DND-41 (cell line): ENCODE measurements at regions not wholly inside any gene's neighbourhood (a gene's known extent, or its start where the extent isn't known, plus 50 kb on each side); places are given as distances from the start of the nearest gene placed in this dataset.
"Not testable (repeated sequence)": the region's sequence is repeated elsewhere in the genome, so short reads cannot be mapped to it uniquely, and the experiment has no call there.

Source experiments
- ATAC-seq: fragments of 200-7000 bp; cut with Tn5 transposase; 3 replicates; pipeline ENCODE4 v1.9.1; 2021; ENCODE audit warnings: low read depth; ENCODE audit not compliant: insufficient read depth
- DNase-seq: peaks from one replicate; pipeline ENCODE4 v3.0.0-alpha.2; 2020
- H2AFZ ChIP-seq: 2 replicates; pipeline ENCODE4 v1.6.0; 2012; ENCODE audit warnings: low read depth, low read length
- H3K27ac ChIP-seq: 2 replicates; pipeline ENCODE4 v1.5.1; 2012; ENCODE audit warnings: low read length, inconsistent platforms
- H3K27me3 ChIP-seq: fragments of 200-600 bp; sonication (generic); 2 replicates; pipeline ENCODE4 v1.6.0; 2012; ENCODE audit warnings: low read length, mild to moderate bottlenecking, inconsistent platforms; ENCODE audit not compliant: insufficient read depth, poor library complexity
- H3K36me3 ChIP-seq: 2 replicates; pipeline ENCODE4 v1.5.1; 2012; ENCODE audit warnings: low read length, inconsistent platforms; ENCODE audit not compliant: insufficient read depth
- H3K4me1 ChIP-seq: 2 replicates; pipeline ENCODE4 v1.5.1; 2012; ENCODE audit warnings: mild to moderate bottlenecking, low read length; ENCODE audit not compliant: insufficient read depth
- H3K4me2 ChIP-seq: 2 replicates; pipeline ENCODE4 v1.6.0; 2012; ENCODE audit warnings: mild to moderate bottlenecking, moderate library complexity, low read length, inconsistent platforms; ENCODE audit not compliant: insufficient read depth
- H3K4me3 ChIP-seq, 2 experiments: fragments of 200-600 bp in 1 of 2; shearing (Covaris generic) in 1 of 2; 2 replicates each; pipeline ENCODE4 v1.5.1; 2012 to 2016; ENCODE audit warnings: inconsistent platforms in 2 of 2, low read length in 2 of 2, mild to moderate bottlenecking in 2 of 2, low read depth in 1 of 2, moderate library complexity in 1 of 2
- H3K79me2 ChIP-seq: 2 replicates; pipeline ENCODE4 v1.6.0; 2012; ENCODE audit warnings: low read length, inconsistent platforms; ENCODE audit not compliant: insufficient read depth
- H3K9ac ChIP-seq: 2 replicates; pipeline ENCODE4 v1.6.0; 2012; ENCODE audit warnings: low read depth, mild to moderate bottlenecking, inconsistent platforms, low read length, moderate library complexity
- H3K9me3 ChIP-seq: 2 replicates; pipeline ENCODE4 v1.5.1; 2012; ENCODE audit warnings: low read length, moderate library complexity, mild to moderate bottlenecking, inconsistent platforms; ENCODE audit not compliant: insufficient read depth, severe bottlenecking
- H4K20me1 ChIP-seq: 2 replicates; pipeline ENCODE4 v1.6.0; 2012; ENCODE audit warnings: low read length; ENCODE audit not compliant: insufficient read depth
- EZH2 ChIP-seq: IDR thresholded peaks from 3 replicates; pipeline ENCODE4 v1.6.1; 2012; ENCODE audit warnings: borderline replicate concordance, low read depth, mild to moderate bottlenecking, moderate library complexity, low read length, inconsistent platforms; ENCODE audit not compliant: severe bottlenecking
- TF ChIP-seq, protein P1 (sequence below): IDR thresholded peaks from 2 replicates; pipeline ENCODE4 v1.5.1; 2012; ENCODE audit warnings: borderline replicate concordance, low read length, moderate library complexity, mild to moderate bottlenecking; ENCODE audit not compliant: poor library complexity, severe bottlenecking; ENCODE audit errors: extremely low read depth

DNA sequence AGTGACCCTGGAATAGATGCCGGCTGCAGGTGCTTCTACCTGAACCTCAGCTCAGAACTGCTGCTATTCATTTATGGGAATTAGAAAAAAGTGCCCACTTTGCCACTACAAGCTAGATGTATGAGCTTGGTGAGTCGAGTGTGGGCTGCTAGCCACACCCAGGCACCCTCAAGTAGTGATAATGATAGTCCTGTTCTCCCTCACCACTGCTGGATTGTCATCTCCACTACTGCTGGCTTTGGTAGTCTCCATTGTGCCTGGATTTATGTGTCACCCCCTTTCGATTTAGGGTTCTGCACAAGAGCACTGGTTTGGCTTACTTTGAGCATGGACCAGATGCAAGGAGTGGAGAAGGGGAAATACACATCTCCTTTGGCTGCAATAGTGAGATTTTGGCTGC, 73.0 kb upstream of the N4BP1 start:
- H3K36me3 ChIP-seq = no peaks in the 10 kb centered on the region
- DNase-seq (no peak), ATAC-seq (no peak)
- H3K9ac ChIP-seq = no peak overlapping the region
- H3K27me3 ChIP-seq = no peaks in the 10 kb centered on the region
- H2AFZ ChIP-seq = no peak overlapping the region
- no peaks in the 10 kb centered on the region for H3K4me1 ChIP-seq
- no peak overlapping the region for H3K4me2 ChIP-seq
- TF ChIP-seq, protein P1, sequence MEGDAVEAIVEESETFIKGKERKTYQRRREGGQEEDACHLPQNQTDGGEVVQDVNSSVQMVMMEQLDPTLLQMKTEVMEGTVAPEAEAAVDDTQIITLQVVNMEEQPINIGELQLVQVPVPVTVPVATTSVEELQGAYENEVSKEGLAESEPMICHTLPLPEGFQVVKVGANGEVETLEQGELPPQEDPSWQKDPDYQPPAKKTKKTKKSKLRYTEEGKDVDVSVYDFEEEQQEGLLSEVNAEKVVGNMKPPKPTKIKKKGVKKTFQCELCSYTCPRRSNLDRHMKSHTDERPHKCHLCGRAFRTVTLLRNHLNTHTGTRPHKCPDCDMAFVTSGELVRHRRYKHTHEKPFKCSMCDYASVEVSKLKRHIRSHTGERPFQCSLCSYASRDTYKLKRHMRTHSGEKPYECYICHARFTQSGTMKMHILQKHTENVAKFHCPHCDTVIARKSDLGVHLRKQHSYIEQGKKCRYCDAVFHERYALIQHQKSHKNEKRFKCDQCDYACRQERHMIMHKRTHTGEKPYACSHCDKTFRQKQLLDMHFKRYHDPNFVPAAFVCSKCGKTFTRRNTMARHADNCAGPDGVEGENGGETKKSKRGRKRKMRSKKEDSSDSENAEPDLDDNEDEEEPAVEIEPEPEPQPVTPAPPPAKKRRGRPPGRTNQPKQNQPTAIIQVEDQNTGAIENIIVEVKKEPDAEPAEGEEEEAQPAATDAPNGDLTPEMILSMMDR = no peak
- no peak for TF ChIP-seq EZH2
- H3K4me3 ChIP-seq = no peak overlapping the region
- H3K79me2 ChIP-seq = no peaks in the 10 kb centered on the region
- H3K27ac ChIP-seq = no peak overlapping the region
- H4K20me1 ChIP-seq = no peaks in the 10 kb centered on the region
- no peaks in the 10 kb centered on the region for H3K9me3 ChIP-seq

- TF ChIP-seq, protein P1 = no peak
- TF ChIP-seq EZH2 = no peak
- Histone ChIP-seq H3K27ac (no peak overlapping the region), H2AFZ (no peak overlapping the region), H3K4me1 (no peaks in the 10 kb centered on the region), H3K9me3 (no peaks in the 10 kb centered on the region), H3K4me2 (no peak overlapping the region), H3K9ac (no peak overlapping the region), H3K36me3 (no peaks in the 10 kb centered on the region), H4K20me1 (no peaks in the 10 kb centered on the region), H3K79me2 (no peaks in the 10 kb centered on the region), H3K27me3 (no peaks in the 10 kb centered on the region), H3K4me3 (no peak overlapping the region)
- ATAC-seq (no peak), DNase-seq (no peak)
Observed at GRCh38 chr16:48681520-48681919, 71.5 kb upstream of the N4BP1 start.

- no peak for TF ChIP-seq EZH2
- TF ChIP-seq, protein P1 = no peak
- Histone ChIP-seq H2AFZ (no peak overlapping the region), H3K4me3 (no peak overlapping the region), H3K27ac (no peak overlapping the region), H3K9me3 (no peaks in the 10 kb centered on the region), H3K27me3 (no peaks in the 10 kb centered on the region), H3K4me1 (no peaks in the 10 kb centered on the region), H3K4me2 (no peak overlapping the region), H3K9ac (no peak overlapping the region), H3K79me2 (no peaks in the 10 kb centered on the region), H4K20me1 (no peaks in the 10 kb centered on the region), H3K36me3 (no peaks in the 10 kb centered on the region)
- ATAC-seq (no peak), DNase-seq (no peak)
Observed at GRCh38 chr16:48680881-48681280, 70.9 kb upstream of the N4BP1 start.

GRCh38 chr16:48676836-48677235, 66.9 kb upstream of the N4BP1 start:
- no peaks in the 10 kb centered on the region for H3K36me3 ChIP-seq
- H3K27ac ChIP-seq = no peak overlapping the region
- ATAC-seq (no peak), DNase-seq (no peak)
- no peak for TF ChIP-seq EZH2
- TF ChIP-seq, protein P1 = no peak
- no peak overlapping the region for H3K4me2 ChIP-seq
- H2AFZ ChIP-seq = no peak overlapping the region
- H3K4me1 ChIP-seq = no peaks in the 10 kb centered on the region
- no peak overlapping the region for H3K9ac ChIP-seq
- no peaks in the 10 kb centered on the region for H3K27me3 ChIP-seq
- no peaks in the 10 kb centered on the region for H4K20me1 ChIP-seq
- H3K4me3 ChIP-seq = no peak overlapping the region
- H3K79me2 ChIP-seq = no peaks in the 10 kb centered on the region
- no peaks in the 10 kb centered on the region for H3K9me3 ChIP-seq

- not testable (repeated sequence) for H3K27ac ChIP-seq, DNase-seq, H3K9me3 ChIP-seq, H2AFZ ChIP-seq, H3K79me2 ChIP-seq, H3K9ac ChIP-seq, H3K4me2 ChIP-seq, H3K4me1 ChIP-seq, H3K4me3 ChIP-seq, H4K20me1 ChIP-seq, ATAC-seq, H3K27me3 ChIP-seq, H3K36me3 ChIP-seq
Observed at GRCh38 chr16:48668184-48668583, 58.2 kb upstream of the N4BP1 start.
